Upper lobe of right lung (tissue), 1 donor: ENCODE measurements at regions not wholly inside any gene's neighbourhood (a gene's known extent, or its start where the extent isn't known, plus 50 kb on each side); places are given as distances from the start of the nearest gene placed in this dataset.

Source experiments
- ATAC-seq: fragments of 200-7000 bp; cut with Tn5 transposase; one replicate; pipeline ENCODE4 v1.9.1; 2020; ENCODE audit warnings: mild to moderate bottlenecking, moderate library complexity
- DNase-seq: peaks from one replicate; pipeline ENCODE4 v3.0.0-alpha.2; 2020
- H3K27ac ChIP-seq: fragments of 200-600 bp; one replicate; pipeline ENCODE4 v1.8.0; 2022
- H3K27me3 ChIP-seq: fragments of 200-600 bp; one replicate; pipeline ENCODE4 v1.8.0; 2022; ENCODE audit warnings: mild to moderate bottlenecking
- H3K36me3 ChIP-seq: fragments of 200-600 bp; one replicate; pipeline ENCODE4 v1.8.0; 2022
- H3K4me1 ChIP-seq: fragments of 200-600 bp; one replicate; pipeline ENCODE4 v1.8.0; 2022
- H3K4me3 ChIP-seq: fragments of 200-600 bp; one replicate; pipeline ENCODE4 v1.8.0; 2022; ENCODE audit warnings: mild to moderate bottlenecking
- H3K9me3 ChIP-seq: fragments of 200-600 bp; one replicate; pipeline ENCODE4 v1.8.0; 2022
- intact Hi-C: fragments of 100-400 bp; cut with DNase I; formaldehyde crosslinking; loops from one replicate; pipeline ENCODE4 v1.11.0; 2022
- TF ChIP-seq, protein P1 (sequence below): fragments of 200-600 bp; IDR thresholded peaks from one replicate; pipeline ENCODE4 v1.8.0; 2022; ENCODE audit warnings: antibody characterized with exemption
- donor health status: DM: no; HTN: yes; CAD: no; lungs with severe emphysema.

DNA sequence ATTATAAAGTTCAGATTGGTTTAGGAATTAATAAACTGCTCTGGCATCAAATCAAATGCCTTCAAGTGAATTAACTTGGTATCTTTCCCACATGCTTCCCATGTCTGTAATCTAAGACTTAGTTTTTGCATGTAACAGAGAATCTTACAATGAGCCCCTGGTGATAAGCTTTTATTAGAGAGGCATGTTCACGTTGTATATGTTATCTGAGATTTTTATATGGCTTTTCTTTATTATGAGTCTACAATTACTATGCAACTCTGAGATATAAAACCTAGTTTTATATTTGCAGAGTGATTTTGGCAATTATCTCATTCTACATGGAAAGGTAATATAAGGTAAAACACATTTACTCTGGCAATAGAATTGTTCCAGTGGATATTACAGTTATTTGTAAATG lies 1578.4 kb upstream of the IGFBP7 start:
- Histone ChIP-seq H3K4me1 (no peaks in the 10 kb centered on the region), H3K4me3 (no peak overlapping the region), H3K27me3 (no peaks in the 10 kb centered on the region), H3K27ac (no peak overlapping the region), H3K36me3 (no peaks in the 10 kb centered on the region), H3K9me3 (no peaks in the 10 kb centered on the region)
- no peak for DNase-seq
- TF ChIP-seq, protein P1, sequence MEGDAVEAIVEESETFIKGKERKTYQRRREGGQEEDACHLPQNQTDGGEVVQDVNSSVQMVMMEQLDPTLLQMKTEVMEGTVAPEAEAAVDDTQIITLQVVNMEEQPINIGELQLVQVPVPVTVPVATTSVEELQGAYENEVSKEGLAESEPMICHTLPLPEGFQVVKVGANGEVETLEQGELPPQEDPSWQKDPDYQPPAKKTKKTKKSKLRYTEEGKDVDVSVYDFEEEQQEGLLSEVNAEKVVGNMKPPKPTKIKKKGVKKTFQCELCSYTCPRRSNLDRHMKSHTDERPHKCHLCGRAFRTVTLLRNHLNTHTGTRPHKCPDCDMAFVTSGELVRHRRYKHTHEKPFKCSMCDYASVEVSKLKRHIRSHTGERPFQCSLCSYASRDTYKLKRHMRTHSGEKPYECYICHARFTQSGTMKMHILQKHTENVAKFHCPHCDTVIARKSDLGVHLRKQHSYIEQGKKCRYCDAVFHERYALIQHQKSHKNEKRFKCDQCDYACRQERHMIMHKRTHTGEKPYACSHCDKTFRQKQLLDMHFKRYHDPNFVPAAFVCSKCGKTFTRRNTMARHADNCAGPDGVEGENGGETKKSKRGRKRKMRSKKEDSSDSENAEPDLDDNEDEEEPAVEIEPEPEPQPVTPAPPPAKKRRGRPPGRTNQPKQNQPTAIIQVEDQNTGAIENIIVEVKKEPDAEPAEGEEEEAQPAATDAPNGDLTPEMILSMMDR = no peak
- intact Hi-C loops = no loop called here
- no peak for ATAC-seq

DNA sequence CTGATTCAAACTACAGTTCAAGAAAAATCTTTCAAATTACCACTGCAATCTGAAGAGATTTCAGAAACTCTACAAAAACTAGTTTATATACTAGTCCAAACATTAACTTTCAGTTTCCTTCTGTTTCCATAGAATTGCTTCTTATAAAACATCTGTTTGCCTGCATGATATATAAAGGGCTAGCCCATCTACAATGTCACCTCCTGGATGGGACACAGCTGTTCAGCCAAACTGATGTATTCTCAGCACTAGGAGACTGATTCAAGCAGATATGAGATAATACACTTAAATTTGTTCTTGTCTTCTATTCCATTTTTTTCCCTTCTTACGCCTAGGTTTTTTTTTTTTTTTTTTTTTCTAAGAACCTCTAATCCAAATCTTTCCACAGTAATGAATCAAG lies 1569.7 kb upstream of the IGFBP7 start:
- TF ChIP-seq, protein P1 = no peak
- Histone ChIP-seq H3K9me3 (no peaks in the 10 kb centered on the region), H3K36me3 (no peaks in the 10 kb centered on the region), H3K4me3 (no peak overlapping the region), H3K4me1 (no peaks in the 10 kb centered on the region), H3K27ac (no peak overlapping the region), H3K27me3 (no peaks in the 10 kb centered on the region)
- no peak for DNase-seq
- intact Hi-C loops = no loop called here
- no peak for ATAC-seq

DNA sequence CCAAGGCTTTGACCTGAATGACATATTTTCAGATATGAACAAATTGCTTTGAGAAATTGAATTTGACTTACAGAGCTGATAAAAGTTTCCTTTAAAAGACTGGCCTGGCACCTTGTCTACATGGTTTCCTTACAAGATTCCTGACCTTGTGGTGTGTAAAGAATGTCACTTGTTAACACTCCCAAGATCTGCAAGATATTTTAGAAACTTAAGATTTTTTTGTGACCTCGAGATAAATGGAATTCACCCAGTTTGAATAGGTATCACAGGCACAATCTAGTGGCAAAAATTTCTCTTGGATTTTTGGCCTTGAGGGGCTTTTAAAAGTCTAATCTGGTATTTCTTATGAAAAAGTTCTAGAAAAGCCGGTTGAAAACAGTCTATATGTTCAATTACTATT lies 1568.9 kb upstream of the IGFBP7 start:
- ATAC-seq = no peak
- DNase-seq = no peak
- H3K36me3 ChIP-seq = no peaks in the 10 kb centered on the region
- no peak overlapping the region for H3K27ac ChIP-seq
- H3K4me3 ChIP-seq = no peak overlapping the region
- intact Hi-C loops = no loop called here
- H3K27me3 ChIP-seq = no peaks in the 10 kb centered on the region
- H3K4me1 ChIP-seq = no peaks in the 10 kb centered on the region
- no peaks in the 10 kb centered on the region for H3K9me3 ChIP-seq
- TF ChIP-seq, protein P1 = no peak

- no peak for ATAC-seq
- DNase-seq = no peak
- no peaks in the 10 kb centered on the region for H3K9me3 ChIP-seq
- H3K4me3 ChIP-seq = no peak overlapping the region
- TF ChIP-seq, protein P1 = no peak
- H3K36me3 ChIP-seq = no peaks in the 10 kb centered on the region
- intact Hi-C loops = no loop called here
- no peaks in the 10 kb centered on the region for H3K4me1 ChIP-seq
- H3K27ac ChIP-seq = no peak overlapping the region
- no peaks in the 10 kb centered on the region for H3K27me3 ChIP-seq
Observed at GRCh38 chr4:58669783-58670182, 1559.6 kb upstream of the IGFBP7 start.

- TF ChIP-seq, protein P1 = no peak
- no peak overlapping the region for H3K4me3 ChIP-seq
- H3K27me3 ChIP-seq = no peaks in the 10 kb centered on the region
- H3K27ac ChIP-seq = no peak overlapping the region
- intact Hi-C loops = no loop called here
- no peaks in the 10 kb centered on the region for H3K4me1 ChIP-seq
- H3K9me3 ChIP-seq = no peaks in the 10 kb centered on the region
- no peaks in the 10 kb centered on the region for H3K36me3 ChIP-seq
- ATAC-seq (no peak), DNase-seq (no peak)
Observed at GRCh38 chr4:58665649-58666048, 1555.5 kb upstream of the IGFBP7 start.

DNA sequence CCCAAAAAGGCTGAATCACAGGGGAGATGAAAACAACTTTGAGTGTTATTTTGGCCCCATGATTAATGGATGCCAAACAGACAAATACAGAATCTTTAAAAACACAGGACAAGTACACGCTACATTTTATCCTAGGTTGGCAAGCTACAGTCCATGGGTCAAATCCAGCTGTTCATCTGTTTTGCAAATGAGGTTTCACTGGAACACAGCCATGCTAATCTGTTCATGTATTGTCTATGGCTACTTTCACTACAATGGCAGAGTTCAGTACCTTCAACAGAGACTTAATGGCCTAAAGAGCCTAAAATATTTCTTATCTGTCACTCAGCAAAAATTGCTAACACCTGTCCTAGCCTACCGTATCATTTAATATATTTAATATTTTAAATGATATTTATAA lies 1548.5 kb upstream of the IGFBP7 start:
- Histone ChIP-seq H3K36me3 (no peaks in the 10 kb centered on the region), H3K4me3 (no peak overlapping the region), H3K9me3 (no peaks in the 10 kb centered on the region), H3K27ac (no peak overlapping the region), H3K4me1 (no peaks in the 10 kb centered on the region), H3K27me3 (no peaks in the 10 kb centered on the region)
- TF ChIP-seq, protein P1 = no peak
- no peak for ATAC-seq
- intact Hi-C loops = no loop called here
- no peak for DNase-seq
